Colonic mucosa (tissue), 4 donors: ENCODE measurements at regions not wholly inside any gene's neighbourhood (a gene's known extent, or its start where the extent isn't known, plus 50 kb on each side); places are given as distances from the start of the nearest gene placed in this dataset.

Source experiments
- DNase-seq: peaks from one replicate; pipeline ENCODE4 v3.0.0-alpha.2; 2020
- H3K27ac ChIP-seq: fragments of 200-600 bp; one replicate; pipeline ENCODE4 v1.8.0; 2021
- H3K27me3 ChIP-seq: fragments of 200-600 bp; one replicate; pipeline ENCODE4 v1.8.0; 2021
- H3K36me3 ChIP-seq: fragments of 200-600 bp; one replicate; pipeline ENCODE4 v1.8.0; 2021
- H3K4me1 ChIP-seq: fragments of 200-600 bp; one replicate; pipeline ENCODE4 v1.8.0; 2021; ENCODE audit warnings: mild to moderate bottlenecking
- H3K4me3 ChIP-seq: fragments of 200-600 bp; one replicate; pipeline ENCODE4 v1.8.0; 2021
- H3K9ac ChIP-seq, 2 donors: one replicate each; pipeline ENCODE4 v1.7.0; 2013; ENCODE audit warnings: control low read depth in 2 of 2, low read depth in 2 of 2, low read length in 2 of 2
- H3K9me3 ChIP-seq: fragments of 200-600 bp; one replicate; pipeline ENCODE4 v1.8.0; 2021
- intact Hi-C: fragments of 100-400 bp; cut with DNase I; formaldehyde crosslinking; loops from one replicate; pipeline ENCODE4 v1.14.1; 2022
- TF ChIP-seq, protein P1 (sequence below): fragments of 200-600 bp; IDR thresholded peaks from one replicate; pipeline ENCODE4 v1.8.0; 2022; ENCODE audit warnings: antibody characterized with exemption, mild to moderate bottlenecking
- donor health status: healthy.
- donor health status: DM: no; HTN: no; CAD: no.
- donor health status: DM: no; HTN: no; CAD: no.

DNA sequence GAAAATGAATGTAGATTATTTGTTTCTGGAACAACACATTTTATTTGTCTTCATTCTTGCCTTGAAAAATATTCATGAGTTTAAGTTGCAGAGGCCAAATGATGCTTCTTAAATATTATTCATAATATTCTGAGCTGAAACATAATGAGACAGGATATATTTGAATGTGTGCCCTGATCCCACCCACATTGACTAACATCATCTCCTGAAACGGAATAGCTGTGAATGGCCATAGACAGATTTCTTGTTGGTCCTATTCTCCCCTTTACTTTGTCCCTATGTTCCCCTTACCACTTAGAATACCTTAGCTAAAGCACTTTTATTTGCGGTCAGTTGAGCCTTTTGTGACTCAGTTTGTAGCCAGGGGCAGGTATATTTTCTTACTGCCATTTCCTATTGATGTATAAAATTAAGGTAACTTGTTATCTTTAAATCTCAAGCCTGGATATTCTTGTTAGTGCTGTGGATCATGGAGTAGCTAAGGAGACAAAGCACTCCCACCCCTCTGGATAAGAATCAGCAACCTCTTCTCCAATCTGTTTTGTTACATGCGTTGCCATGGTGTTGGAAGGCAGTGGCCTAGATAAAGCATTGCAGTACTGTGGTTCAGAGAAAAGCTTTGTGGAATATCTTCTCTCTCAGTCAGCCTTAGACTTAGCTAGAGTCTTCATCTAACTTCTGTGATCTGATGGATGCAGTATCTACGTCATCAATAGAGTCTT, 478.5 kb upstream of the DEPDC1 start:
- H3K27me3 ChIP-seq = no peaks in the 10 kb centered on the region
- no peak overlapping the region for H3K9ac ChIP-seq
- H3K9me3 ChIP-seq = no peaks in the 10 kb centered on the region
- DNase-seq = no peak
- H3K36me3 ChIP-seq = no peaks in the 10 kb centered on the region
- H3K4me3 ChIP-seq = no peak overlapping the region
- TF ChIP-seq, protein P1, sequence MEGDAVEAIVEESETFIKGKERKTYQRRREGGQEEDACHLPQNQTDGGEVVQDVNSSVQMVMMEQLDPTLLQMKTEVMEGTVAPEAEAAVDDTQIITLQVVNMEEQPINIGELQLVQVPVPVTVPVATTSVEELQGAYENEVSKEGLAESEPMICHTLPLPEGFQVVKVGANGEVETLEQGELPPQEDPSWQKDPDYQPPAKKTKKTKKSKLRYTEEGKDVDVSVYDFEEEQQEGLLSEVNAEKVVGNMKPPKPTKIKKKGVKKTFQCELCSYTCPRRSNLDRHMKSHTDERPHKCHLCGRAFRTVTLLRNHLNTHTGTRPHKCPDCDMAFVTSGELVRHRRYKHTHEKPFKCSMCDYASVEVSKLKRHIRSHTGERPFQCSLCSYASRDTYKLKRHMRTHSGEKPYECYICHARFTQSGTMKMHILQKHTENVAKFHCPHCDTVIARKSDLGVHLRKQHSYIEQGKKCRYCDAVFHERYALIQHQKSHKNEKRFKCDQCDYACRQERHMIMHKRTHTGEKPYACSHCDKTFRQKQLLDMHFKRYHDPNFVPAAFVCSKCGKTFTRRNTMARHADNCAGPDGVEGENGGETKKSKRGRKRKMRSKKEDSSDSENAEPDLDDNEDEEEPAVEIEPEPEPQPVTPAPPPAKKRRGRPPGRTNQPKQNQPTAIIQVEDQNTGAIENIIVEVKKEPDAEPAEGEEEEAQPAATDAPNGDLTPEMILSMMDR = no peak
- H3K27ac ChIP-seq = no peak overlapping the region
- intact Hi-C loops = no loop called here
- no peaks in the 10 kb centered on the region for H3K4me1 ChIP-seq

DNA sequence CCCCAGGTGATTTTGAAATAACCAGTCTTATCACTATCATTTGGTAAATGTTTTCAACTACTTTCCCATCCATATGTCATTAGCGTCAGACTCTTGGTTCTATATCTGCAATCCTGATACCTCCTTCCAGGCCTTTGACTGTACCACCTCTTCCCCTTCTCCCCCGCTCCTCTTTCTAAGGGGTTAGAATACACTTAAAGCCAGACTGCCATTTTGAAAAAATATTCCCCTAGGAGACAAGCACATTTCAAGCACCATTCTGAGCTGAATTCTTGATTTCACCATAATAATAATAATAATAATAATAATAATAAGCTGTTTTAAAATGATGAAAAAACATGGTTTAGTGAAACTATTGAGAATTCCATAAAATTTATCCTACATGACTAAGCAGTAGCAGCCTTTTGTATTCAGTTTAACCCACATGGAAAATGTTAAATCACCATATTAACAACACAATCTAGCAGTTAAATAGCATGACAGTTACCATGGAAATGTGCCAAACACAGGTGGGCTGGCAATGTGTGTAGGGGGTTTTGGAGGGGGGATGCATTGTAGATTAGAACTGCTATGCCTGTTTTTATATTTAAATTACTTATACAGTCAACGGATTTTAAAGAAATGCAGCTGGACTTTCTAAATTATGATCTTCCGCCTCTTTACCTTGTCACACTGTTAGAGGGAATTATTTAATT, 480.2 kb upstream of the DEPDC1 start:
- Histone ChIP-seq H3K9ac (no peak overlapping the region), H3K27me3 (no peaks in the 10 kb centered on the region), H3K9me3 (no peaks in the 10 kb centered on the region), H3K27ac (no peak overlapping the region), H3K4me1 (no peaks in the 10 kb centered on the region), H3K4me3 (no peak overlapping the region), H3K36me3 (no peaks in the 10 kb centered on the region)
- DNase-seq = no peak
- TF ChIP-seq, protein P1 = no peak
- intact Hi-C loops = no loop called here

DNA sequence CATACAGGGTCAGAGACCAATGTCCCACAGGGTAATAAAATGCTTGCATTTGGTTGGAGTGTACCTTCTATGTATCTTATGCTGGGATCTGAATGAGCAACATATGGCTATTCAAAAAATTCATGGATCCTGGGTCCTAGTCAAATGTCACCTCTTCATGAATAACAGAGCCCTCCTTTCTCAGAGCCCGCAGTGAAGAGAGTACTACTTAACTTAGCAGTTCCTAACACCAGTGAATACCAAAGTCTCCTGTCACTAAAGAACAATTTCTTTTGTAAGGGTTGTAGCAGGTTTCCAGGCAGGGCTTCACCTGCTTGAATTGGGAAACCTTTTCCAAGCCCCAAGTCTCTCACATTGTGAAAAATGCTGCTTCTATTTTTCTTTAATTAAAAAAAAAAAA, 483.0 kb upstream of the DEPDC1 start:
- Histone ChIP-seq H3K4me3 (no peak overlapping the region), H3K27ac (no peak overlapping the region), H3K9me3 (no peaks in the 10 kb centered on the region), H3K27me3 (no peaks in the 10 kb centered on the region), H3K4me1 (no peaks in the 10 kb centered on the region), H3K36me3 (no peaks in the 10 kb centered on the region), H3K9ac (no peak overlapping the region)
- TF ChIP-seq, protein P1 = no peak
- intact Hi-C loops = no loop called here
- no peak for DNase-seq

DNA sequence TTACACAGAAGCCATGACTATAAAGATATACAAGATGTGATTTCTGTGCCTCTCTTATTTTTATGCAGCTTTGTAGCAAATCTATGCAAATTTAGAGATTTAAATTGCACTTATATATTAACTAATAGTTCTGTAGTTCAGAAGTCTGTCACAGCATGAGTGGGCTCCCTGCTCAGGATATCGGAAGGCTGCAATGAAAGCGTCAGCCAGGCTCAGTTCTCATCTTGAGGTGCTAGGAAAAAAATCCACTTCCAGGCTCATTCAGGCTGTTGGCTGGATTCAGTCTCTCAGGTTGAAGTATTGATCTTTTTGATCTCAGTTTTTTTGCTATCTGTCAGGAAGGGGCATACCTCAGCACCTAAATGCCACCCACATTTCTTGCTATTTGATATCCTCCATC, 487.4 kb upstream of the DEPDC1 start:
- Histone ChIP-seq H3K4me3 (no peak overlapping the region), H3K9ac (no peak overlapping the region), H3K4me1 (no peaks in the 10 kb centered on the region), H3K27ac (no peak overlapping the region), H3K27me3 (no peaks in the 10 kb centered on the region), H3K36me3 (no peaks in the 10 kb centered on the region), H3K9me3 (no peaks in the 10 kb centered on the region)
- intact Hi-C loops = no loop called here
- no peak for DNase-seq
- TF ChIP-seq, protein P1 = no peak

DNA sequence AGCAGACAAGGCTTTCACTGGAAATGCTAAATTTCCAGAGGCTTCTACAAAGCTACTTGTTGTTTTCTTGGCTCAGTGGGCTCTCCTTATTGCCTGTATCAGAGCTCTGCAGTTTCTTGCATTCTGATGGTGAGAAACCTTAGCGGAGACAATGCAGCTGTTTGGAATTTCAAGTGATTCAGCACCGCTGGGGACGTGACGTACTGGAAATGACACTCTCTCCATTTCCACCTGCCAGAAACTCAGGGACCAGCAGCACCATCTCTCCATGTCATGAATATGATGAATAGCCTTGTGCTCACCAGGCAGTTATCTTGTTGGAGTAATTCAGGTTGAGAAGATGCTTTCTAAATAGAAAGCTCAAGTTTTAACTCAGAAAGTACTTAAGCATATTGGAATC, 497.2 kb upstream of the DEPDC1 start:
- no peak for DNase-seq
- TF ChIP-seq, protein P1 = no peak
- Histone ChIP-seq H3K4me1 (no peaks in the 10 kb centered on the region), H3K27me3 (no peaks in the 10 kb centered on the region), H3K36me3 (no peaks in the 10 kb centered on the region), H3K9ac (no peak overlapping the region), H3K9me3 (no peaks in the 10 kb centered on the region), H3K4me3 (no peak overlapping the region), H3K27ac (no peak overlapping the region)
- intact Hi-C loops = no loop called here
